ENCODE measurements at regions not wholly inside any gene's neighbourhood (a gene's known extent, or its start where the extent isn't known, plus 50 kb on each side); places are given as distances from the start of the nearest gene placed in this dataset.

- TF ChIP-seq MYC (IDR thresholded peaks at IDR 0.05; ENCODE audit: low read depth, low read length) (no peak), MYC (CRISPR knock-in tag; IDR thresholded peaks at IDR 0.05; ENCODE audit: borderline replicate concordance, low read depth) (no peak), CTCF (IDR thresholded peaks at IDR 0.05 in 2 of 3, conservative IDR thresholded peaks at IDR 0.05 in 1 of 3; ENCODE audit: insufficient read depth in 2 of 3, low read depth in 1 of 3, low read length in 3 of 3) (no peak), KDM1A (IDR thresholded peaks at IDR 0.05) (no peak), HNRNPL (IDR thresholded peaks at IDR 0.05; ENCODE audit: low read depth, low read length) (no peak), ZNF586 (CRISPR knock-in tag; conservative IDR thresholded peaks at IDR 0.05) (no peak), ZBTB1 (CRISPR knock-in tag; IDR thresholded peaks at IDR 0.05; ENCODE audit: borderline replicate concordance, low read depth) (no peak), YY1 (IDR thresholded peaks at IDR 0.05; ENCODE audit: borderline replicate concordance in 1 of 3, control insufficient read depth in 1 of 3, extremely low read depth in 1 of 3, insufficient read depth in 3 of 3, insufficient read length in 1 of 3, insufficient replicate concordance in 2 of 3, low read depth in 1 of 3, low read length in 2 of 3) (no peak), DDX20 (tag; IDR thresholded peaks at IDR 0.05; ENCODE audit: low read depth) (no peak), EZH2 (IDR thresholded peaks at IDR 0.05; ENCODE audit: borderline replicate concordance, low read depth, low read length) (no peak)
Observed at GRCh38 chr13:44750630-44751029, 174.5 kb upstream of the TSC22D1 start.
